GM23338 (cell line): ENCODE measurements at regions not wholly inside any gene's neighbourhood (a gene's known extent, or its start where the extent isn't known, plus 50 kb on each side); places are given as distances from the start of the nearest gene placed in this dataset.

ENCODE experiments used
- CREB1 ChIP-seq: fragments of 250-450 bp; sonication (Bioruptor Pico); IDR thresholded peaks from 2 replicates; pipeline ENCODE4 v1.5.0; 2020; ENCODE audit warnings: low read depth, mild to moderate bottlenecking, moderate library complexity
- CTCF ChIP-seq, 2 experiments: fragments of 200-600 bp in 1 of 2; sonication (generic) in 1 of 2; conservative IDR thresholded peaks; 2 replicates each; pipeline versions ENCODE4 v1.5.1 to v1.6.1; 2016 to 2017; ENCODE audit warnings: antibody characterized with exemption in 2 of 2, low read depth in 2 of 2, mild to moderate bottlenecking in 2 of 2, moderate library complexity in 1 of 2
- EZH2 ChIP-seq: fragments of 200-600 bp; sonication (generic); IDR thresholded peaks from one replicate; pipeline ENCODE4 v1.8.0; 2017; ENCODE audit warnings: antibody characterized with exemption, mild to moderate bottlenecking, low read depth; ENCODE audit not compliant: unreplicated experiment
- EZH2phosphoT487 ChIP-seq: fragments of 200-600 bp; sonication (generic); IDR thresholded peaks from one replicate; pipeline ENCODE4 v1.8.1; 2018; ENCODE audit warnings: antibody characterized with exemption; ENCODE audit not compliant: unreplicated experiment
- NANOG ChIP-seq: IDR thresholded peaks from 2 replicates; pipeline ENCODE4 v1.6.1; 2016; ENCODE audit warnings: antibody characterized with exemption, borderline replicate concordance
- POLR2AphosphoS5 ChIP-seq: IDR thresholded peaks from 2 replicates; pipeline ENCODE4 v1.6.1; 2016; ENCODE audit warnings: antibody characterized with exemption, low read depth
- STAT1 ChIP-seq: IDR thresholded peaks from one replicate; pipeline ENCODE4 v1.6.1; 2016; ENCODE audit warnings: antibody characterized with exemption; ENCODE audit not compliant: unreplicated experiment
- ZNF114 ChIP-seq: fragments of 250-450 bp; sonication (Bioruptor Pico); IDR thresholded peaks from 2 replicates; pipeline ENCODE4 v1.5.0; 2020; ENCODE audit warnings: mild to moderate bottlenecking, moderate library complexity
- ZNF331 ChIP-seq: fragments of 250-450 bp; sonication (Bioruptor Pico); IDR thresholded peaks from 2 replicates; pipeline ENCODE4 v1.5.0; 2020; ENCODE audit warnings: low read depth, mild to moderate bottlenecking, moderate library complexity
- ZNF462 ChIP-seq: fragments of 250-450 bp; sonication (Bioruptor Pico); IDR thresholded peaks from 2 replicates; pipeline ENCODE4 v1.5.0; 2020; ENCODE audit warnings: mild to moderate bottlenecking, moderate library complexity

GRCh38 chr2:180075870-180076269 lies 68.8 kb upstream of the CWC22 start (continued):
- TF ChIP-seq ZNF462 (CRISPR knock-in tag) (no peak), STAT1 (no peak), CREB1 (no peak), ZNF114 (CRISPR knock-in tag) (no peak), CTCF (conservative IDR thresholded peaks at IDR 0.05; ENCODE audit: low read depth in 2 of 2) (no peak), NANOG (no peak), POLR2AphosphoS5 (no peak), ZNF331 (CRISPR knock-in tag) (no peak), EZH2phosphoT487 (no peak), EZH2 (no peak)
